HL-60 (cell line): ENCODE measurements at regions not wholly inside any gene's neighbourhood (a gene's known extent, or its start where the extent isn't known, plus 50 kb on each side); places are given as distances from the start of the nearest gene placed in this dataset.

Experiments used
- DNase-seq, 2 experiments: peaks; one replicate each; pipeline ENCODE4 v3.0.0-alpha.2; 2010 to 2020; ENCODE audit warnings: low read depth in 1 of 2, low spot score in 1 of 2
- H3K27ac ChIP-seq: fragments of 250-450 bp; sonication (Bioruptor Pico); replicated peaks from 2 replicates; pipeline ENCODE4 v1.5.1; 2020; ENCODE audit warnings: mild to moderate bottlenecking, moderate library complexity
- H3K27me3 ChIP-seq: fragments of 250-450 bp; sonication (Bioruptor Pico); 2 replicates; pipeline ENCODE4 v1.5.1; 2021; ENCODE audit warnings: mild to moderate bottlenecking, moderate library complexity; ENCODE audit not compliant: insufficient read depth, poor library complexity, severe bottlenecking
- H3K4me3 ChIP-seq: replicated peaks from 2 replicates; pipeline ENCODE4 v1.5.1; 2011; ENCODE audit warnings: mild to moderate bottlenecking, control low read depth, low read length; ENCODE audit not compliant: insufficient read depth
- GABPA ChIP-seq: IDR thresholded peaks from 2 replicates; pipeline ENCODE4 v1.6.1; 2012; ENCODE audit warnings: low read depth
- POLR2AphosphoS5 ChIP-seq: IDR thresholded peaks from 2 replicates; pipeline ENCODE4 v1.6.1; 2012; ENCODE audit warnings: low read depth
- SPI1 ChIP-seq: IDR thresholded peaks from 2 replicates; pipeline ENCODE4 v1.6.1; 2012; ENCODE audit warnings: low read depth, mild to moderate bottlenecking, borderline replicate concordance
- TF ChIP-seq, protein P1 (sequence below): IDR thresholded peaks from 2 replicates; pipeline ENCODE4 v1.6.1; 2012; ENCODE audit warnings: low read depth; ENCODE audit not compliant: insufficient replicate concordance
- TF ChIP-seq, protein P2 (sequence below): IDR thresholded peaks from one replicate; pipeline ENCODE4 v1.5.1; 2011; ENCODE audit warnings: low read length, control low read depth, inconsistent platforms; ENCODE audit not compliant: insufficient read depth

DNA sequence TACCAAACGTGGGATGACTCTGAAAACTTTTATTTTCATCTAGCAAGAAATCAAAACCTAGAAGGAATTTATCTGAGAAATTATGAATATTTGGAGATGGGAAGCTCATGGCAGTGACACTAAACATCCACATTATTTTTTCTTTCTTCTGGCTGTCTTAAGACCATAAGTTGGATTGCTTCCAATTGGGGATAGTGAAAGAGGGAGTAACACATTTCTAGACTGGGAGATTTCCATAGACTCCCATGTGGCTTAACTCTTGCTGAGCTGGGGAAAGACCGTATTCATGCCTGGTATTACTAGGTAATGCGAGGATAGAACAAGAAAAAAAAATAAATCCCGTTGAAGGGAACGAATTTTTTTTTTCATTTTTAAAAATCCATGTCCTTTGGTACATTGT, 120.0 kb downstream of the UTRN start:
- no peak for DNase-seq
- no peaks in the 10 kb centered on the region for H3K27me3 ChIP-seq
- H3K4me3 ChIP-seq: no peak overlapping the region
- H3K27ac ChIP-seq: no peak overlapping the region
- no peak for TF ChIP-seq POLR2AphosphoS5
- TF ChIP-seq SPI1: no peak
- TF ChIP-seq GABPA: no peak
- TF ChIP-seq, protein P1, sequence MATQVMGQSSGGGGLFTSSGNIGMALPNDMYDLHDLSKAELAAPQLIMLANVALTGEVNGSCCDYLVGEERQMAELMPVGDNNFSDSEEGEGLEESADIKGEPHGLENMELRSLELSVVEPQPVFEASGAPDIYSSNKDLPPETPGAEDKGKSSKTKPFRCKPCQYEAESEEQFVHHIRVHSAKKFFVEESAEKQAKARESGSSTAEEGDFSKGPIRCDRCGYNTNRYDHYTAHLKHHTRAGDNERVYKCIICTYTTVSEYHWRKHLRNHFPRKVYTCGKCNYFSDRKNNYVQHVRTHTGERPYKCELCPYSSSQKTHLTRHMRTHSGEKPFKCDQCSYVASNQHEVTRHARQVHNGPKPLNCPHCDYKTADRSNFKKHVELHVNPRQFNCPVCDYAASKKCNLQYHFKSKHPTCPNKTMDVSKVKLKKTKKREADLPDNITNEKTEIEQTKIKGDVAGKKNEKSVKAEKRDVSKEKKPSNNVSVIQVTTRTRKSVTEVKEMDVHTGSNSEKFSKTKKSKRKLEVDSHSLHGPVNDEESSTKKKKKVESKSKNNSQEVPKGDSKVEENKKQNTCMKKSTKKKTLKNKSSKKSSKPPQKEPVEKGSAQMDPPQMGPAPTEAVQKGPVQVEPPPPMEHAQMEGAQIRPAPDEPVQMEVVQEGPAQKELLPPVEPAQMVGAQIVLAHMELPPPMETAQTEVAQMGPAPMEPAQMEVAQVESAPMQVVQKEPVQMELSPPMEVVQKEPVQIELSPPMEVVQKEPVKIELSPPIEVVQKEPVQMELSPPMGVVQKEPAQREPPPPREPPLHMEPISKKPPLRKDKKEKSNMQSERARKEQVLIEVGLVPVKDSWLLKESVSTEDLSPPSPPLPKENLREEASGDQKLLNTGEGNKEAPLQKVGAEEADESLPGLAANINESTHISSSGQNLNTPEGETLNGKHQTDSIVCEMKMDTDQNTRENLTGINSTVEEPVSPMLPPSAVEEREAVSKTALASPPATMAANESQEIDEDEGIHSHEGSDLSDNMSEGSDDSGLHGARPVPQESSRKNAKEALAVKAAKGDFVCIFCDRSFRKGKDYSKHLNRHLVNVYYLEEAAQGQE: no peak
- TF ChIP-seq, protein P2, sequence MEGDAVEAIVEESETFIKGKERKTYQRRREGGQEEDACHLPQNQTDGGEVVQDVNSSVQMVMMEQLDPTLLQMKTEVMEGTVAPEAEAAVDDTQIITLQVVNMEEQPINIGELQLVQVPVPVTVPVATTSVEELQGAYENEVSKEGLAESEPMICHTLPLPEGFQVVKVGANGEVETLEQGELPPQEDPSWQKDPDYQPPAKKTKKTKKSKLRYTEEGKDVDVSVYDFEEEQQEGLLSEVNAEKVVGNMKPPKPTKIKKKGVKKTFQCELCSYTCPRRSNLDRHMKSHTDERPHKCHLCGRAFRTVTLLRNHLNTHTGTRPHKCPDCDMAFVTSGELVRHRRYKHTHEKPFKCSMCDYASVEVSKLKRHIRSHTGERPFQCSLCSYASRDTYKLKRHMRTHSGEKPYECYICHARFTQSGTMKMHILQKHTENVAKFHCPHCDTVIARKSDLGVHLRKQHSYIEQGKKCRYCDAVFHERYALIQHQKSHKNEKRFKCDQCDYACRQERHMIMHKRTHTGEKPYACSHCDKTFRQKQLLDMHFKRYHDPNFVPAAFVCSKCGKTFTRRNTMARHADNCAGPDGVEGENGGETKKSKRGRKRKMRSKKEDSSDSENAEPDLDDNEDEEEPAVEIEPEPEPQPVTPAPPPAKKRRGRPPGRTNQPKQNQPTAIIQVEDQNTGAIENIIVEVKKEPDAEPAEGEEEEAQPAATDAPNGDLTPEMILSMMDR: no peak

DNA sequence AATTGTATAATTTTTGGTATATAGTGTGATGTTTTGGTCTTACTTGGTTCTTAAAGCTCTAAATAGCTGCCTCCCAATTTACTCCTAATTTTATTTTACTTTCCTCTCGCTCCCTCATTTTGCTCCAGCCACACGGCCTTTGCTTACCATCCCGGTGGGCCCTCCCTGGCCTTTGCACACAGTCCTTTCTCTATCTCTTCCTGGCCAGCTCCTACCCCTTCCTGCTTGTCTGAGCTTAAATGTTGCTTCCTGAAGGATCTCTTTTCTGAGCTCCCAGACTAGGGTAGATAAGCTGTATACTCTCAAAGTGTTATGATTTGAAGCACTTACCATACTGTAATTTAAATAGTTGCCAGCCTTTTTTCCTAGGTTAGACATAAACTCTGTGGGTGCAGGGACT, 121.7 kb downstream of the UTRN start:
- Histone ChIP-seq H3K4me3 (no peak overlapping the region), H3K27ac (no peak overlapping the region), H3K27me3 (no peaks in the 10 kb centered on the region)
- DNase-seq: no peak
- no peak for TF ChIP-seq SPI1
- TF ChIP-seq, protein P1: no peak
- no peak for TF ChIP-seq POLR2AphosphoS5
- TF ChIP-seq, protein P2: no peak

DNA sequence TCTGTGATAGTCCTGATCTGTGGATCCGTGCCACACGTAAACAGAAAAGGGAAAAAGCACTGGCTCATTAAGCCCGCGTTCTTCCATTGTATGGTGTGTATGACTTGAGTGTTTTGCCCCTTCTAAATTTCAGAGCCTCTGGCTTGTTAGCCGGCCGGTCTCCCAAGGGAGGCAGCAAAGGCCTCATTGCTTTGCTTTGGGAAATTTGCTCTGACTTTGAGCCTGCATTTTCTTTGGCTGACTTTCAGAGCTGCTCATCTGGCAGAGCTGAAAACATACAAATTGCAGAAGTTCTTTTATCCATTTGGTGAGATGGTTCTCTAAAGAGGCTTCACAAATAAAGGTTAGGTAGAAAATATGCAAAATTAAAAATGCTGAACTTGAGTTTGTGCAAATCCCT, 123.0 kb downstream of the UTRN start:
- TF ChIP-seq, protein P1: no peak
- TF ChIP-seq, protein P2: no peak
- TF ChIP-seq POLR2AphosphoS5: no peak
- Histone ChIP-seq H3K27ac (no peak overlapping the region), H3K4me3 (no peak overlapping the region), H3K27me3 (no peaks in the 10 kb centered on the region)
- no peak for DNase-seq
